ENCODE measurements at regions not wholly inside any gene's neighbourhood (a gene's known extent, or its start where the extent isn't known, plus 50 kb on each side); places are given as distances from the start of the nearest gene placed in this dataset.

- H3K4me1 ChIP-seq (ENCODE audit: insufficient read depth): no peaks in the 10 kb centered on the region
- H3K4me2 ChIP-seq (ENCODE audit: unreplicated experiment): no peak overlapping the region
- no peak for TF ChIP-seq EZH2phosphoT487 (IDR thresholded peaks at IDR 0.05; ENCODE audit: insufficient read depth, low read depth)
- no peaks in the 10 kb centered on the region for H3F3A ChIP-seq (ENCODE audit: insufficient read depth)
- no peaks in the 10 kb centered on the region for H4K20me1 ChIP-seq (ENCODE audit: insufficient read depth)
- DNase-seq: no peak
- in situ Hi-C loops (cut with MboI): no loop called here
- no peaks in the 10 kb centered on the region for H3K79me2 ChIP-seq (ENCODE audit: insufficient read depth)
- no peaks in the 10 kb centered on the region for H3K9me3 ChIP-seq (ENCODE audit: low read depth)
- H3K4me3 ChIP-seq: no peak overlapping the region
- H3K9me2 ChIP-seq (ENCODE audit: insufficient read depth): no peaks in the 10 kb centered on the region
- H3K36me3 ChIP-seq (ENCODE audit: low read depth): no peaks in the 10 kb centered on the region
- H3K27me3 ChIP-seq (replicated peaks; ENCODE audit: insufficient read depth): no peaks in the 10 kb centered on the region
- no peak overlapping the region for H3K27ac ChIP-seq
- no peak overlapping the region for H3K9ac ChIP-seq
- no peak overlapping the region for H2AFZ ChIP-seq
Measured at GRCh38 chr16:47917118-47917517, 238.7 kb downstream of the ABCC12 start.

GRCh38 chr16:47916266-47916665 lies 239.5 kb downstream of the ABCC12 start:
- H4K20me1 ChIP-seq (ENCODE audit: insufficient read depth): no peaks in the 10 kb centered on the region
- DNase-seq: no peak
- no peak overlapping the region for H3K27ac ChIP-seq
- H3K4me2 ChIP-seq (ENCODE audit: unreplicated experiment): no peak overlapping the region
- no peaks in the 10 kb centered on the region for H3K36me3 ChIP-seq (ENCODE audit: low read depth)
- H3K9ac ChIP-seq: no peak overlapping the region
- H3F3A ChIP-seq (ENCODE audit: insufficient read depth): no peaks in the 10 kb centered on the region
- 19 to 25% methylated on average over 2 of the region's 2 CpGs for WGBS, 2 experiments (ENCODE audit: low coverage in 1 of 2, low lambda C conversion rate in 2 of 2, missing lambda C conversion rate in 2 of 2)
- H3K27me3 ChIP-seq (replicated peaks; ENCODE audit: insufficient read depth): no peaks in the 10 kb centered on the region
- no peaks in the 10 kb centered on the region for H3K79me2 ChIP-seq (ENCODE audit: insufficient read depth)
- no peaks in the 10 kb centered on the region for H3K4me1 ChIP-seq (ENCODE audit: insufficient read depth)
- H2AFZ ChIP-seq: no peak overlapping the region
- H3K4me3 ChIP-seq: no peak overlapping the region
- in situ Hi-C loops (cut with MboI): no loop called here
- TF ChIP-seq EZH2 (IDR thresholded peaks at IDR 0.05; ENCODE audit: insufficient read depth, poor library complexity, severe bottlenecking): no peak
- no peak for TF ChIP-seq EZH2phosphoT487 (IDR thresholded peaks at IDR 0.05; ENCODE audit: insufficient read depth, low read depth)
- H3K9me3 ChIP-seq (ENCODE audit: low read depth): no peaks in the 10 kb centered on the region
- H3K9me2 ChIP-seq (ENCODE audit: insufficient read depth): no peaks in the 10 kb centered on the region

DNA sequence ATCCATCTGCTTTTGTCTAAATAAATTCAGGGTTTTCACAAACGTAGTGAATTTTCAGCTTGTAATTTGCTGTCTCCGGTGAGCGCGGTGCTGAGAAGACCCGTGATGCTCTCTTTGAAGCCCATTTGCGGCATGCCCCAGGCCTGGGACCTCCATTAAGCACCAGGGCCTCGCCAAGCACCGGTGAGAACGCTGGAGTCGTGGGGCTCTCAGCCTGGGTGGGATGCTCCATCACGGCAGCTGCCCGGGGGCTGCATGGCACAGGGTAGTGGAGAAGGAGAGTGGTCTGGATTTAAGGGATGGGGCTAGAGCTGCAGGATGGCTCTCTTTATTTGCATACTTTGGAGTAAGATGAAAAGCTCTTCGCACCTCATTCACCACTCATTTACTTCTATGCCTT lies 248.7 kb downstream of the ABCC12 start:
- H3K27ac ChIP-seq: no peak overlapping the region
- in situ Hi-C loops (cut with MboI): no loop called here
- no peaks in the 10 kb centered on the region for H3K4me1 ChIP-seq (ENCODE audit: insufficient read depth)
- H2AFZ ChIP-seq: no peak overlapping the region
- no peaks in the 10 kb centered on the region for H3K36me3 ChIP-seq (ENCODE audit: low read depth)
- H4K20me1 ChIP-seq (ENCODE audit: insufficient read depth): no peaks in the 10 kb centered on the region
- no peak overlapping the region for H3K9ac ChIP-seq
- no peaks in the 10 kb centered on the region for H3F3A ChIP-seq (ENCODE audit: insufficient read depth)
- no peaks in the 10 kb centered on the region for H3K27me3 ChIP-seq (replicated peaks; ENCODE audit: insufficient read depth)
- no peak overlapping the region for H3K4me3 ChIP-seq
- TF ChIP-seq EZH2phosphoT487 (IDR thresholded peaks at IDR 0.05; ENCODE audit: insufficient read depth, low read depth) (no peak), EZH2 (IDR thresholded peaks at IDR 0.05; ENCODE audit: insufficient read depth, poor library complexity, severe bottlenecking) (no peak)
- H3K9me2 ChIP-seq (ENCODE audit: insufficient read depth): no peaks in the 10 kb centered on the region
- H3K9me3 ChIP-seq (ENCODE audit: low read depth): no peaks in the 10 kb centered on the region
- H3K79me2 ChIP-seq (ENCODE audit: insufficient read depth): no peaks in the 10 kb centered on the region
- H3K4me2 ChIP-seq (ENCODE audit: unreplicated experiment): no peak overlapping the region
- DNase-seq: no peak
- 22 to 33% methylated on average over 13 of the region's 13 CpGs for WGBS, 2 experiments (ENCODE audit: low coverage in 1 of 2, low lambda C conversion rate in 2 of 2, missing lambda C conversion rate in 2 of 2)

GRCh38 chr16:47905771-47906170 lies 250.0 kb downstream of the ABCC12 start:
- Histone ChIP-seq H3K9me2 (ENCODE audit: insufficient read depth) (no peaks in the 10 kb centered on the region), H3K4me3 (no peak overlapping the region), H3K79me2 (ENCODE audit: insufficient read depth) (no peaks in the 10 kb centered on the region), H3K36me3 (ENCODE audit: low read depth) (no peaks in the 10 kb centered on the region), H3K9ac (no peak overlapping the region), H3K27me3 (replicated peaks; ENCODE audit: insufficient read depth) (no peaks in the 10 kb centered on the region), H4K20me1 (ENCODE audit: insufficient read depth) (no peaks in the 10 kb centered on the region), H2AFZ (no peak overlapping the region), H3K4me1 (ENCODE audit: insufficient read depth) (no peaks in the 10 kb centered on the region), H3K27ac (no peak overlapping the region), H3K4me2 (ENCODE audit: unreplicated experiment) (no peak overlapping the region), H3K9me3 (ENCODE audit: low read depth) (no peaks in the 10 kb centered on the region), H3F3A (ENCODE audit: insufficient read depth) (no peaks in the 10 kb centered on the region)
- 11 to 20% methylated on average over 3 of the region's 3 CpGs for WGBS, 2 experiments (ENCODE audit: low coverage in 1 of 2, low lambda C conversion rate in 2 of 2, missing lambda C conversion rate in 2 of 2)
- in situ Hi-C loops (cut with MboI): no loop called here
- no peak for TF ChIP-seq EZH2 (IDR thresholded peaks at IDR 0.05; ENCODE audit: insufficient read depth, poor library complexity, severe bottlenecking)
- no peak for TF ChIP-seq EZH2phosphoT487 (IDR thresholded peaks at IDR 0.05; ENCODE audit: insufficient read depth, low read depth)
- DNase-seq: peak; percentile 26

- in situ Hi-C loops (cut with MboI): no loop called here
- no peaks in the 10 kb centered on the region for H3K36me3 ChIP-seq (ENCODE audit: low read depth)
Measured at GRCh38 chr16:47904691-47905090, 251.1 kb downstream of the ABCC12 start.

More at GRCh38 chr16:47904691-47905090, 251.1 kb downstream of the ABCC12 start:
- Histone ChIP-seq H3K27ac (no peak overlapping the region), H3K27me3 (replicated peaks; ENCODE audit: insufficient read depth) (no peaks in the 10 kb centered on the region), H3K9me2 (ENCODE audit: insufficient read depth) (no peaks in the 10 kb centered on the region), H4K20me1 (ENCODE audit: insufficient read depth) (no peaks in the 10 kb centered on the region), H2AFZ (no peak overlapping the region), H3K9me3 (ENCODE audit: low read depth) (no peaks in the 10 kb centered on the region), H3K79me2 (ENCODE audit: insufficient read depth) (no peaks in the 10 kb centered on the region), H3K4me3 (no peak overlapping the region), H3K4me1 (ENCODE audit: insufficient read depth) (no peaks in the 10 kb centered on the region), H3F3A (ENCODE audit: insufficient read depth) (no peaks in the 10 kb centered on the region), H3K9ac (no peak overlapping the region), H3K4me2 (ENCODE audit: unreplicated experiment) (no peak overlapping the region)
- no peak for DNase-seq
- 27 to 31% methylated on average over 6 of the region's 6 CpGs for WGBS, 2 experiments (ENCODE audit: low coverage in 1 of 2, low lambda C conversion rate in 2 of 2, missing lambda C conversion rate in 2 of 2)
- TF ChIP-seq EZH2phosphoT487 (IDR thresholded peaks at IDR 0.05; ENCODE audit: insufficient read depth, low read depth) (no peak), EZH2 (IDR thresholded peaks at IDR 0.05; ENCODE audit: insufficient read depth, poor library complexity, severe bottlenecking) (no peak)
